ENCODE measurements at regions not wholly inside any gene's neighbourhood (a gene's known extent, or its start where the extent isn't known, plus 50 kb on each side); places are given as distances from the start of the nearest gene placed in this dataset.
A peak's percentile ranks its signal among the peaks of the same experiment; 100 is the strongest.
"Not testable (repeated sequence)": the region's sequence is repeated elsewhere in the genome, so short reads cannot be mapped to it uniquely, and the experiment has no call there.

DNA sequence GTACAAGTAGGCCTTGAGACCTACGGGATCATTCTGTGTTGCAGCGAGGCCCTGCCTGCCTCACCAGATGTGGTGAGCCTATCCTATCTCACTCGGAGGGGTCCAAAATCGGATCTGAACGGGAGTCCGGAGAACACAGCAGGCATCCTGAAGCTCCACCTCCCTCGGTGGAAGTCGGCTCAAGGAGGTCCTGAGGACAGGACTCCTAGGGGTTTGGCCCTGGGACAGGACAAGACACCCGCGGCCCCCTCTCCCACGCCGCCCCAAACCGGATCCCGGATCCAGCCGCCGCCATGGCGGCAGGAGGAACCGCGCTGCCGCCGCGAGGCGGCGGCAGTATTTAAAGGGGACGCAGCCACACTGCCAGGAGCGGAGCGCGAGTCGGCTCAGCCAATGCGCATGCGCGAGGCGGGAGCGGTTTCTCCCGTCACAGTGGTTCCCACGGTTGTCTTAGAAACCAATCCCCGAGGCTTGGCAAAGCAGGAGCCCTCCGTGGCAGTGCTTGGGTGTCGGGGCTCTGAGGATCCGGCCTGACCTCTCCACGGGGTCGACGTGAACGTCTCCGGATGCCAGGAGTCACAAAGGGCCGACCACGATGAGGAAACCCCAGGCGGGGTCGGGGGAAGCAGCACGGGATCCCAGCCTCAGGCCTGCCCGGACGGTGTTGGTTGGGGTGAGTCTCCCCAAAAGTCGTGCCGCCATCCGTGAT, 454.6 kb upstream of the ZNG1F start:
- POLR2A ChIA-PET, CTCF ChIA-PET, H3K9me3 ChIP-seq, H3K4me1 ChIP-seq, FAIRE-seq: not testable (repeated sequence)
- peak overlapping the region; percentile 85 for H3K4me2 ChIP-seq
- WGBS (ENCODE audit: missing lambda C conversion rate): 18% methylated on average over 19 of the region's 55 CpGs
- H3K27ac ChIP-seq: peak overlapping the region; percentile 90 to 97
- TF ChIP-seq JUN (IDR thresholded peaks at IDR 0.05) (peak in 1 of 2 experiments; percentile 59; a peak in 1 of 5 replicates), RAD21 (conservative IDR thresholded peaks at IDR 0.05 in 1 of 2, IDR thresholded peaks at IDR 0.05 in 1 of 2) (0 out of 5 replicates have a peak, but pooled peaks of 1 of the 2 experiments have one; percentile 23), PHF8 (IDR thresholded peaks at IDR 0.05; ENCODE audit: borderline replicate concordance, low read depth) (peak; percentile 50; the same call in 1 of the 2 replicates), POLR2A (IDR thresholded peaks at IDR 0.05; ENCODE audit: low read length) (peak; percentile 50)
- TF ChIP-seq, protein P1, sequence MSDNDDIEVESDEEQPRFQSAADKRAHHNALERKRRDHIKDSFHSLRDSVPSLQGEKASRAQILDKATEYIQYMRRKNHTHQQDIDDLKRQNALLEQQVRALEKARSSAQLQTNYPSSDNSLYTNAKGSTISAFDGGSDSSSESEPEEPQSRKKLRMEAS (IDR thresholded peaks at IDR 0.05): peak; percentile 89
- TF ChIP-seq, protein P2, sequence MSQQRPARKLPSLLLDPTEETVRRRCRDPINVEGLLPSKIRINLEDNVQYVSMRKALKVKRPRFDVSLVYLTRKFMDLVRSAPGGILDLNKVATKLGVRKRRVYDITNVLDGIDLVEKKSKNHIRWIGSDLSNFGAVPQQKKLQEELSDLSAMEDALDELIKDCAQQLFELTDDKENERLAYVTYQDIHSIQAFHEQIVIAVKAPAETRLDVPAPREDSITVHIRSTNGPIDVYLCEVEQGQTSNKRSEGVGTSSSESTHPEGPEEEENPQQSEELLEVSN (IDR thresholded peaks at IDR 0.05; ENCODE audit: borderline replicate concordance, low read depth): peak; percentile 96
- ATAC-seq (peak; percentile 100), DNase-seq (ENCODE audit: low read depth in 1 of 2, low spot score in 1 of 2) (peak; percentile 37 to 88)
- peak overlapping the region; percentile 49 for H3K4me3 ChIP-seq

DNA sequence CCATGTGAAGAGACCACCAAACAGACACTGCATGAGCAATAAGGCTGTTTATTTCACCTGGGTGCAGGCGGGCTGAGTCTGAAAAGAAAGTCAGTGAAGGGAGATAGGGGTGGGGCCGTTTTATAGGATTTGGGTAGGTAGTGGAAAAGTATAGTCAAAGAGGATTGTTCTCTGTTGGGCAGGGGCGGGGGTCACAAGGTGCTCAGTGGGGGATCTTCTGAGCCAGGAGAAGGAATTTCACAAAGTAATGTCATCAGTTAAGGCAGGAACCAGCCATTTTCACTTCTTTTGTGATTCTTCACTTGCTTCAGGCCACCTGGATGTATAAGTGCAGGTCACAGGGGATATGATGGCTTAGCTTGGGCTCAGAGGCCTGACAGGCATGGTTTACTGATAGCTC, 444.6 kb upstream of the ZNG1F start:
- H3K9me3 ChIP-seq; H3K4me3 ChIP-seq; FAIRE-seq; CTCF ChIA-PET; H3K4me2 ChIP-seq; POLR2A ChIA-PET; ATAC-seq; H3K27ac ChIP-seq; DNase-seq (ENCODE audit: low read depth in 1 of 2, low spot score in 1 of 2); H3K4me1 ChIP-seq: not testable (repeated sequence)
- WGBS (ENCODE audit: missing lambda C conversion rate): 36% methylated on average over 3 of the region's 3 CpGs

DNA sequence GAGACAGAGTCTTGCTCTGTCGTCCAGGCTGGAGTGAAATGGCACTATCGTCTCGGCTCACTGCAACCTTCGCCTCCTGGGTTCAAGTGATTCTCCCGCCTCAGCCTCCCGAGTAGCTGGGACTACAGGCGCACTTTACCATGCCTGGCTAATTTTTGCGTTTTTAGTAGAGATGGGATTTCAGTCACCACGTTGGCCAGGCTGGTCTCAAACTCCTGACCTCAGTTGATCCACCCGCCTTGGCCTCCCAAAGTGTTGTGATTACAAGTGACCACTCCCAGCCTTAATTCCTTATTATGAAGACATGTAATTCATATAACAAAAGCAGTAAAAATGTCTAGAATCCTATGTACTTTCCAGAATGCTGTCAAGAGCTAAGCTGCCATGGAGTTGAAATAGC, 434.5 kb upstream of the ZNG1F start:
- H3K4me2 ChIP-seq; H3K4me3 ChIP-seq; POLR2A ChIA-PET; H3K4me1 ChIP-seq; H3K27ac ChIP-seq; FAIRE-seq; CTCF ChIA-PET; DNase-seq (ENCODE audit: low read depth in 1 of 2, low spot score in 1 of 2); ATAC-seq; H3K9me3 ChIP-seq: not testable (repeated sequence)
- WGBS (ENCODE audit: missing lambda C conversion rate): 65% methylated on average over 10 of the region's 10 CpGs

DNA sequence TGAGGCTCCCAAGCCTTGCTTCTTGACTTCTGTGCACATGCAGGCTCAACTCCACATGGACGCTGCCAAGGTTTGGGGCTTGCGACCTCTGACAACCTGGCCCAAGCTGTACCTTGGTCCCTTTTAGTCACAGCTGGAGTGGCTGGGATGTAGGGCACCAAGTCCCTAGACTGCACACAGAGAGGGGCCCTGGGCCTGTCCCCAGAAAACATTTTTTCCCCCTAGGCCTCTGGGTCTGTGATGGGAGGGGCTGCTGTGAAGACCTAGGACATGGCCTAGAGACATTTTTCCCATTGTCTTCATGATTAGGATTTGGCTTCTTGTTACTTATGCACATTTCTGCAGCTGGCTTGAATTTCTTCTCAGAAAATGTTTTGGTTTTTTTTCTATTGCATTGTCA, 430.1 kb upstream of the ZNG1F start:
- H3K4me3 ChIP-seq; CTCF ChIA-PET; H3K4me1 ChIP-seq; H3K9me3 ChIP-seq; ATAC-seq; FAIRE-seq; DNase-seq (ENCODE audit: low read depth in 1 of 2, low spot score in 1 of 2); H3K27ac ChIP-seq; POLR2A ChIA-PET; H3K4me2 ChIP-seq: not testable (repeated sequence)
- 81% methylated on average over 2 of the region's 2 CpGs for WGBS (ENCODE audit: missing lambda C conversion rate)

DNA sequence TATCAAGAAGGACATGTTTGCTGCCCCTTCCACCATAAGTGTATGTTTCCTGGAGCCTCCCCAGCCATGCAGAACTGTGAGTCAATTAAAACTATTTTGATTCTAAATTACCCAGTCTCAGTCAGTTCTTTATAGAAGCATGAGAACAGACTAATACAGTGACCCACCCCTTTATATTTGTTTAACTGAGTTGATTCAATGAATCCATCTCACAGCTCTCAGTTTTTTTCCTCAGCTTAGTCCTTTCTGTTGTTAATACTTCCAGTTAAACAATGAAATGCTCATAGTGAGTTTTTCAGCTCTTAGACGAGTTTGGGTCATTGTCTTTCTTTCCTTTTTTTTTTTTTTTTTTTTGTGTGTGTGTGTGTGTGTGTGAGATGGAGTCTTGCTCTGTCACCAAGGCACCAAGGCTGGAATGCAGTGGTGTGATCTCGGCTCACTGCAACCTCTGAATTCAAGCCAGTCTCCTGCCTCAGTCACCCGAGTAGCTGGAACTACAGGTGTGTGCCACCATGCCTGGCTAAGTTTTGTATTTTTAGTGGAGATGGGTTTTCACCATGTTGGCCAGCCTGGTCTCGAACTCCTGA, 417.9 kb upstream of the ZNG1F start:
- H3K4me3 ChIP-seq; H3K4me1 ChIP-seq; CTCF ChIA-PET; H3K27ac ChIP-seq; DNase-seq (ENCODE audit: low read depth in 1 of 2, low spot score in 1 of 2); FAIRE-seq; H3K9me3 ChIP-seq; H3K4me2 ChIP-seq; ATAC-seq; POLR2A ChIA-PET: not testable (repeated sequence)
- WGBS (ENCODE audit: missing lambda C conversion rate): 0% methylated on average over 1 of the region's 4 CpGs

DNA sequence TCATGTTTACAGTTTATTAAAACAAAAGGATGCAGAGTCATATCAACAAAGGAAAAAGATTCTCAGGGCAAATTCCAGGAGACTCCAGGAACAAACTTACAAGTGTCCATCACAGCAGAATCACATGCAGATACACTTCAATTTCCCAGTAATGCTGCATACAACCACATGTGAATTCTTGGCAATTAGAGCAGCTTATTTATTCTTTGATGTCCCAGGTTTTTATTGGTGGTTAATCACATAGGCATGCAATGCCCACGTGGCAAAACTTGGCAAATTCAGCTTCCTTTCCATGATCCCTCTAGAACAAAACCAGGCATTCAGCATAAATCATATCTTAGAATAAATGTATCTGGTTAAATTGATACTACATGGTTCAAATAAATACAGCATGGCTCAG, 376.5 kb upstream of the ZNG1F start:
- not testable (repeated sequence) for FAIRE-seq

More for the DNA sequence above, 376.5 kb upstream of the ZNG1F start:
- 4% methylated on average over 1 of the region's 1 CpG for WGBS (ENCODE audit: missing lambda C conversion rate)
- POLR2A ChIA-PET; H3K9me3 ChIP-seq; H3K4me1 ChIP-seq; H3K27ac ChIP-seq; ATAC-seq; H3K4me3 ChIP-seq; CTCF ChIA-PET; DNase-seq (ENCODE audit: low read depth in 1 of 2, low spot score in 1 of 2); H3K4me2 ChIP-seq: not testable (repeated sequence)

Small RNA genes in the stretch of these regions (small RNA-seq; reads per million reads assigned to genes)
- gene AL591926.1: 0 reads per million in 6 experiments
- 0 reads per million in 6 experiments for gene AL591926.4
- gene AL591926.5: 0 reads per million in 6 experiments
- gene AL591926.6: 0 reads per million in 6 experiments
- 0 reads per million in 6 experiments for gene AL591926.8
- gene AL591926.9: 0 reads per million in 6 experiments
- gene RF00019: 0 reads per million in 6 experiments
- gene RF00156: 0 to 0.04 (median 0) reads per million in 6 experiments
- gene RN7SL565P: 0 reads per million in 6 experiments
